Activated CD8-positive, alpha-beta memory T cell treated with anti-CD3 and anti-CD28 coated beads, Interleukin-2, amount 50 U/mL, for 1 hour (primary cell): ENCODE measurements at regions not wholly inside any gene's neighbourhood (a gene's known extent, or its start where the extent isn't known, plus 50 kb on each side); places are given as distances from the start of the nearest gene placed in this dataset.

Source experiments
- DNase-seq: peaks from one replicate; pipeline ENCODE4 v3.0.0-alpha.2; 2020; ENCODE audit errors: extremely low read depth

DNA sequence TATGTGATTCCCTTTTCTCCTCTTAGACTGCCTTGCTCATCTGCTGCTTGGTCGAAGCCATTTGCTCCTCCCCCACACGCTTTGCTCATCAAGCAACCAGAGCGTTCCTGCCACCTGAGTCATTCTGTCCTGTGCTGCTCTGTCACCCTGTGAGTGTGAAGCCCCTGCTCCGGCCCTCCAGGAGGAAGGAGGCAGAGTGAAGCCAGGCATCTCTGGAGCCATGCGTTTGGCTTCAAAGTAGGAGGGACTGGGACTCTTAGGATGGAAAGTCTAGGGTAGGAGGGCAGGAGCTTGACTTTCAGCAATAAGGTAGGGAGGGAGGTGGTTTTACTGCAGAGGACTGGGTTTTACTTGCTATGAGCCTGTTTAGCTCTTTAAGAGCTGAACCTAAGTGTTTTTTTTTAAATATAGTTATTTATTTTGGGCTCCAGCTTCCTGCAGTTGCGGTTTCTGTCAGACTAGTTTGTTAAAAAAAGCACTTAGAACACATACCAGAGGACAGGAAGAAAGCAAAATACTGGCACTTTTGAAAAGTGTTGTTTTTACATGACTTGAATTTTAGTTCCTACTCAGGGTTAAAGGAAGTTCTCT is 63.6 kb downstream of the SPINK2 start:
- peak; percentile 42 for DNase-seq

DNA sequence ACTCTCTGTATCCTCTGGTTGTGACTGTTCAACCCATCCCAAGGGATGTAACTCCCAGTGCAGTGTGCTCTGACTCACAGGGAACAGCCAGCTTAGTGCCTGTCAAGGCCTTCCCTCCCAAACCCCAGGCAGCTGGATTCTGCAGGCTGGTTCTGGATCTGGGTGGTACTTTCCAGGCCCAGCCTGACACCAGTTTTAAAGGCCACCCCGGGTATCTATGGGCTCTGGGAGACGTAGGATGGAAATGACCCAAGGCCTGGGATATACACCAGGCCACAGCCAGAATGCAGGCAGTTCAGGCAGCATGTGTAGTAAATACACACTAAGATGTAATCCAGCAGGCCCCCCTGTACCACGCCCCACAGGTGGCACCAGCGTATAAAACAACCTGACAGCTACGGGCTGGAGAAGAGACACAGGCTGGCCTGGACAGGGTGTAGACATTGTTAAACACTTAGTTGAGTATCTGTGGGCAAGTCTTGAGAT is 64.2 kb downstream of the SPINK2 start:
- DNase-seq, result no peak

DNA sequence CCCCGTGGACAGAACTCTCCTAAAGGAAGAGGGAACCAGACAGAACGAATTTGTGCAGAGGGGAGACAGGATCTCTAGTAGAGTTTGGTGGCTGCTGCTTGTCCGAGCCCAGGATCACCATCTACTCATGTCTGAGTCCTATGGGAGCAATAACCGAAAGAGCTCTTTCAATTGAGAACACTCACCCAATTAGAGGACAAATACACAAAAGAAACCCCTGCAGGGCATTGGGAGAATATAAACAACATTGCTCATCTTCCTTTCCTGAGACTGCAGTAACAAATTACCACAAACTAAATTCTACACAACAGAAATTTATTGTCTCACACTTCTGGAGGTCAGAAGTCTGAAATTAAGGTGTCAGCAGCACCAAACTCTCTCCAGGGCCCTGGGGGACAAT is 65.6 kb downstream of the SPINK2 start:
- no peak for DNase-seq

DNA sequence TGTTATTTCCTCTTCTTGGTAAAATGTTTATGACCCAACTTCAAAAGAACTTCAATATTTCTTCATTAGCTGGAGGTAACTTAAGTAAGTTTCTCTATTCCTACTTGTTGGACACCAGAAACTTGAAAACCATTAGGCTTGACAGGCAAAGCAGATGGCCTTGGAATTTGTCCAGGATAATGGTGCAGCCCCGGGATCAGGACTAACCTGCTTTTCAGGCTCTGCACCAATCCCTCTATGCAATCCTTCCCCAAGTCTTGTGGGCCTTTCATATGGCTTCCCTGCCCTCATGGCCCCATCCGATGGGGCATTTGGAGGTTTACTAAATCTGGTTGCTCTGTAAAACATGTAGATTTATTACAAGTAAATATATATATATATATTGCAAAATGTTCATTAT is 68.5 kb downstream of the SPINK2 start:
- DNase-seq, result no peak

DNA sequence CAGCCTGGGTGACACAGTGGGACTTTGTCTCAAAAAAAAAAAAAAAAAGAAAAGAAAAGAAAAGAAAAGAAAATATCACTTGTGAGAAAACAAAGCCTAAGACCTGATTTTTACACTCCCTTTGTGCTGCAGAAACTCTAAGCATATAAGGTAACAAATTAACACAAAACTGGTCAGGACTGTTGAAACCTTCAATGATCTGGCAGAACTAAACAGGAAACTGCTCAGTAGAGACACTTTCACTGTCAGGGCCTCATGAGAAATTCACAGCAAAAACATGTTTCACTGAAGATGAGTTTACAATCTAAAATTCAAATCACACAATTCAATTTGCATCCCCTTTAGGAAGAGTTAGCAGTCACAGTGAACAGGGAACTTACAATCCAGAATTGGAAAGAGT is 69.1 kb upstream of the HOPX start:
- DNase-seq, result no peak

DNA sequence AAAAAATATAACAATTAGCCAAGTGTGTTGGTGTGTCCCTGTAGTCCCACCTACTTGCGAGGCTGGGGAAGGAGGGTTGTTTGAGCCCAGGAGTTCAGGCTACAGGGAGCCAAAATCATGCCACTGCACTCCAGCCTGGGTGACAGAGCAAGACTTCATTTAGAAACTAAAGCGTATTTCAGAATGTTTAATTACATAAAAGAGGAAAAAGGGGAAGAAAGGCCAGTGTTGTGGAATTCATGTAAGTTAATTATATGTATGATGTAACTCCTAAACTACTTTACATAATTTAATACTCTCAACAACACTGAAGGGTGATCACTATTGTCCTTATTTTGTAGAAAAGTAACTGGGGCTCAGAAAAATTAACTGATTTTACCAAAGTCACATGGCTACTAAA is 67.2 kb upstream of the HOPX start:
- DNase-seq, result no peak

DNA sequence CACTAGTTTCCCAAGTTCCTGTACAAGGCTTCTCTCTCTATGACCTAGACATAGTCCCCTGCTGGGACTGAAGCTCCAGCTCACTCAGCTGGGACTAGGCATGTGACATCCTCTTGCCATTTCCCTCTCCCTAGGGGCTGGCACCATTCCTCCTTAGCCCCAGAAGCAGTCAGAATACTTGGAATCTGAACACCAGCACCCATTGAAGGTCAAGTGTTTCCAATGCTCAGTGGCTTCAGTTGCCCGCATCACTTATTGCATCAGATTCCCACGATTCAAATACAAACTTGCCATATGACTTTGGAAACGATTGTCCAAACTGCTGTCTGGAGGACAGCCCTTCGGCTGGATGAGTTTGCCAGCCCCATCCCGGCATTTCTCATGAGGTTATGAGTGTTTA is 65.5 kb upstream of the HOPX start:
- DNase-seq, result no peak

DNA sequence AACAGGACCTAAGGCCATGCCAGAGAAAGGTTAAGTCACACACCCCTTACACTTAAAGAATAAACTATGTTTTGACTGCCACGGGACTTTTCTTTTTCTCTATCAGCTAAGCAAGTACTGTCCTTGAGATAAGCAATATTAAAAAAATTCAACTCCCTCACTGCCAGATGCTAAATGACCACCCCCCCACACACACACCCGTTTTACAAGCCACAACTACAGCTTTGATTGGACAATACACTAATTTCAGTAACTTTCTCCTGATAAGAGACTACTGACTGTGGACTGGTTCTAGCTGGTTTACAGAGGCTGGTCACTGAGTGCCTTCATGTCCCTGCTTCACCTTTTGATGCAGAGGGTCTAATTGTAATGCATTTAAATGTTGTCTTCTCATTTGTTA is 63.9 kb upstream of the HOPX start:
- no peak for DNase-seq

DNA sequence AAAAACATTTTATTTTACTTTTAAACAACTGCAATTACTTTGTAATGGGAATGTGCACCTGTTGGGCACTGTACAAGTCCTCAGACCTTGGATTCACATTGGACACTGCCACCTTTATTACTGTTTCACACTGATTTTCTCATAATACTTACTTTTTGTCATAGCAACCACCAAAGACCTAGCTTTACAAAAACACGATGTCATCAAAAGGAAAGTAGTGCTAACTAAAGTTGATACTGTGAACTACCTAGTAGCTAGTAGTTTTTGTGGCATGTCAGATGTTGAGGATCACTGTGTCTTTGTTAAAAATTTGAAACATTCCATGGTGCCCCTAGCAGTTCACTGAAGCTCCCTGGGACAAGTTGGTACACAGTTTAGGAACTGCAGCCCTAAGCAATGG is 62.9 kb upstream of the HOPX start:
- no peak for DNase-seq

DNA sequence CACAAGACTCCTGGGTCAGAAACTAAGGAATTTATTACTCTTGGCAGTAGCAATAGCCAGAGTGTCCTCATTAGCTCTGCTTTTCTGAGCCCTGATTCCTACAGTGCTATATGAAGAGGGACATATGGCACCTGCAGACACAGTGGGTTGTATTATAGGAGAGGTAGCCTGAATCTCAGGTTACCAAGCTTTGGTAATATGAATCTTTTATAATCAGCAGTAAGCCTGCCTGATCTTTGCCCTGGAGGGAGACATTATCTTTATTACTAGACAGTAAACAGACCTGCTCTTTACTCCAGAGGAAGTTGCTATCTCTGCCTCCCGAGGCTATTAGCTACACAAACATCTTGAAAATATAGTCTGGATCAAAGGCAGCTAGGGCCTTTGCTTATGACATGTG is 62.5 kb upstream of the HOPX start:
- DNase-seq, result no peak

DNA sequence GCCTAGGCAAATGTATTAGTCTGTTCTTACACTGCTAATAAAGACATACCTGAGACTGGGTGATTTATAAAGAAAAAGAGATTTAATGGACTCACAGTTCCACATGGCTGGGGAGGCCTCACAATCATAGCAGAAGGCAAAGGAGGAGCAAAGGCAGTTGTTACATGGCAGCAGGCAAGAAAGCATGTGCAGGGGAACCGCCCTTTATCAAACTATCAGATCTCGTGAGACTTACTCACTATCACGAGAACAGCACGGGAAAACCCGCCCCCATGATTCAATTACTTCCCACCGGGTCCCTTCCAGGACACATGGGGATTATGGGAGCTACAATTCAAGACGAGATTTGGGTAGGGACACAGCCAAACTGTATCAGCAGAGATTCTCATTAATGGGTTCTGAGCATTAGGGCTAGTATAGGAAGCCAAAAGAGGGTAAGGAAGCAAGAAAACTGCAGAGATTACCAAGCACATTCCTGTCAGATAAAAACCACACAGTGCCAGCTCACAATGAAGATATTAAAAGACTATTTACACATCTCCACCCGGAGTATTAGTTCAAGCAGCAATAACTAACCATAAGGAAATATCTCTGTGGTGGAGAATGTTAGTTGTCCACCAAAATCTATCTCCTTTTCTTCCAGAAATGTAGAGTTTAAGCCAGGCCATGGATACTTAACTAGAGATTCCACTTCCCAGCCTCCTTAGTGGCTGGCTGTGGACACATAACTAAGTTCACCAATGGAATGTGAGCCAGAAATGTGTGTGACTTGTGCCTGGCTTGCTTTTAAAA is 61.2 kb upstream of the HOPX start:
- no peak for DNase-seq

DNA sequence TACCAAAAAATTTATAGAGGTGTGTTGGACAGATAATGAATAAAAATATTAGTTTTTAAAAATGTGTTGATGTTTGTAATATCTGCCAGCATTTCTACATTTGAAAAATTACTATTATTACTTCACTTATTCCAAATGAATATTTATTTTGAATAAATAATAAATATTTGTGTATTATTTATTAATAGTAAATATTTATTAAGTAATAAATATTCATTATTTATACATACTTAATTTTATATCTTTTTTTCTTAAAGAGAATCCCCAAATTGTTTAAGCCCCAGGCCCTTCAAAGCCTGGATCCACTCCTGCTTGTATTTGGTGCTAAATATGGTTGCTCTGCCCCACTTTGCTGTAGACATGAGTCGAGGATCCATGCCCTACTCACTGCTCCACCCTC is 60.5 kb upstream of the HOPX start:
- DNase-seq, result no peak

DNA sequence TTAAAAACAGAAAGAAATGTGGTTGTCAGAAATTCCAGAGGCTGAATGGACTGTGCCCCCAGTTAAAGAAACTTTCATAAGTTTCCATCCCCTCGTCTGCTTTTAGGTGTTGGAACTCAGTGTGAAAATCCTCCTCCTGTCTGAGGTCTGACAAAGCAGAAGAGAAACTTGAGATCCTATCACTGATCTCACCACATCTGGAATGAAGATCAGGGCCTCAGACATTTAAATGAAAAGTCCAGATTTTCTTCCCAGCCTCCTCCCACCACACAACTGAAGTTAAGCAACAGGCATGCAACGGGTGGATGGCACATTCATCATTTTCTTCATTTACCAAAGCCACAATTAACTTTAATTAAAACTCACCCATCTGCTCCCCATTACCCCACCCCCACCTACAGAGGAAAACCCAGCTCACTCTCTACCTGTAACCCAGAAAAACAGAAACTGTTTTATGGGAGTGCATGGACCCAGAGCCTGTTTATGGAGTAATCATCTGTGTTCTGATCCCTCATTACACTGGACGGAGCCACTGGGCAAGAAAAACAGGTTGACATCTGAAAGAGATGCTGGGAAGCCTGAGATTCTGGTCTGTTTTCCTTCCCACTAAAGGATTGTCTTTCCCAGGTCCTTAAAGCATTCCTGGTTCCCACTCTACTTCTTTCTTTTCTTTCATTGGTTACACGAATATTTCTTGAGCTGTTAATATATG is 58.1 kb upstream of the HOPX start:
- DNase-seq, result no peak

DNA sequence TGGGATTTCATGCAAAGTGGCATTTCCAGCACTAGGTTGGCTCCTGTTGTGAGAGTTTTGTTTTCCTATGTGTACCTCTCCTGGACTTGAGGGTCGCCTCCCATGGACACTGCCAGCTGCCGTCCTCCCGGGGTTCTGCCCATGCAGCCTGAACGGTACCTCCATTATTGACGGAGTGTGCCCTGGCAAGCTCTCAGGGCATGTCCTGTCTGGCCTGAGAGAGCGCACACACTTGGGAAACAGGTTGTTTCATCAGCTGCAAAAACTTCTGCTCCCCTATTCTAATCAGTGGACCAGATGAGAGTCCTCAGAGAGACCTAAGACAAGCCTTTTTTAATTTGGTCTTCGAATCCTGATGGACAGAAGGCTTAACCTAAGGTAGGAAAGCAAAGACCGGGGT is 56.6 kb upstream of the HOPX start:
- DNase-seq, result no peak

DNA sequence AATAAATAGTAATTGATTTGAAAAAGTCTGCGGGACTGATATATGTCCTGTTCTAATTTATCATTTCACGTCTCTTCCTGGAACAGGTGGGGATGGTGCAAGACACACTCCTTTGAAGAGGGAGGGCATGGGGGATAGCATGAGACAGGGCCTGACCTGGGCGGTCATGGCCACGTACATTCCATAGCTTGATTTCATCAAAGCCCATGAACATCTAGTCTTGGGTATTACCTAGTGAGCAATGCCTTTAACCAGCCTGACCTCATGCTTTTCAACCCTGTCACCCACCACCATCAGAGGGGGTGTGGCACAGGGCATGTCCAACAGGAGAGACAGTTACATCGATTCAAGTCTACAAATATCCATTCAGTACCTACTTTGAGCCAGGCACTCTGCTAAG is 52.3 kb upstream of the HOPX start:
- no peak for DNase-seq

DNA sequence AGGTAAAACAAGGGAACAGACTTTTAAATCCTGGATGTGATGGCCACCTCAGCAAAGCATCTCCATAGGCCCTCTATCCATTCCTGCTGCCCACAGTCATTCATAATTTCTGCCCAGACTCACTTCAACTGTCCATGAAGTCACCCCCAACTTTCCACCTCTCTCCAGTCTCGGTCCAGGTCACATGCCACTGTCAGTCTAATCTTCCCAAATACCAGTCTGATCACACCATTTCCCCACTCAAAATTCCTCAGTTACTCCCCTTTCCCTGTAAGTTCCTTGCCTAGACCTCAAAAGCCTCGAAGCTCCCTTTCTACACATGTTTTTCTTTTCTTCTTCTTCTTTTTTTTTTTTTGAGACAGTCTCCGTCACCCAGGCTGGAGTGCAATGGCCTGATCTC is 51.2 kb upstream of the HOPX start:
- DNase-seq, result no peak

DNA sequence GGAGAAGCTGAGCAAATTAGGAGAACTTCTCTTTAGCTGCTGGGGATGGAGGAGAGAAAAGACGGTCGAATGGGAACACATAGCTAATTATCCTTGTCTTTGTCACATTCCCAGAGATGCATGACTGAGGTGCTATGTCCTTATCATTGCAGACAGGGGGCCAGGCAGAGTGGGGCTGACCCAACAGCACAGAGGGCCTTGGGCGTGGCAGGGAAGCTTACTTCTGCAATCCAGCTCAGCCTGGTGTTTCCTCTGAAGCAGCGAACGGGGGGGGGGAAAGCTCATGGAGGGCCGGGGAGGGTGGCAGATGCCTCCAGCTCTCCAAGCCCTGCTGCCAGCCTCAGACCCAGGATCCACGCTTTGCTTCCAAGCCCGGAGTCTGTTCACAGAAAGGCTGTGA is 50.8 kb upstream of the HOPX start:
- DNase-seq, result no peak
